IPS DF 6.9 (cell line): ENCODE measurements at regions not wholly inside any gene's neighbourhood (a gene's known extent, or its start where the extent isn't known, plus 50 kb on each side); places are given as distances from the start of the nearest gene placed in this dataset.

Experiments
- DNase-seq: peaks from one replicate; pipeline ENCODE4 v3.0.0-alpha.2; 2013; ENCODE audit warnings: low read depth, low spot score
- H3K27ac ChIP-seq: one replicate; pipeline ENCODE4 v1.5.1; 2013; ENCODE audit warnings: low read length, control low read depth
- H3K27me3 ChIP-seq: 2 replicates; pipeline ENCODE4 v1.6.1; 2013; ENCODE audit warnings: mild to moderate bottlenecking, low read length; ENCODE audit not compliant: control insufficient read depth, insufficient read depth
- H3K36me3 ChIP-seq: 2 replicates; pipeline ENCODE4 v1.6.1; 2013; ENCODE audit warnings: low read length; ENCODE audit not compliant: control insufficient read depth, insufficient read depth
- H3K4me1 ChIP-seq: 2 replicates; pipeline ENCODE4 v1.6.1; 2013; ENCODE audit warnings: low read length; ENCODE audit not compliant: control insufficient read depth, insufficient read depth
- H3K4me3 ChIP-seq: 2 replicates; pipeline ENCODE4 v1.5.1; 2013; ENCODE audit warnings: mild to moderate bottlenecking, low read length
- H3K9me3 ChIP-seq: 2 replicates; pipeline ENCODE4 v1.6.1; 2013; ENCODE audit warnings: low read length, inconsistent platforms; ENCODE audit not compliant: control insufficient read depth, insufficient read depth
- WGBS: extraction: QIAGEN DNeasy Blood & Tissue Kit; methylation state at CpG from one replicate; pipeline ENCODE4 v1.1.7; 2013; ENCODE audit warnings: mixed read lengths, missing lambda C conversion rate; ENCODE audit not compliant: insufficient read length, insufficient coverage; 5-methylcytosine and 5-hydroxymethylcytosine counted together

- H3K36me3 ChIP-seq: no peaks in the 10 kb centered on the region
- H3K27me3 ChIP-seq: no peaks in the 10 kb centered on the region
- H3K27ac ChIP-seq: no peak overlapping the region
- H3K4me3 ChIP-seq: no peak overlapping the region
- no peaks in the 10 kb centered on the region for H3K4me1 ChIP-seq
- DNase-seq: no peak
- no peaks in the 10 kb centered on the region for H3K9me3 ChIP-seq
Observed at GRCh38 chr16:13742928-13743327, 177.0 kb upstream of the ERCC4 start.

GRCh38 chr16:13743571-13743970 lies 176.4 kb upstream of the ERCC4 start:
- DNase-seq: no peak
- Histone ChIP-seq H3K4me3 (no peak overlapping the region), H3K27ac (no peak overlapping the region), H3K4me1 (no peaks in the 10 kb centered on the region), H3K9me3 (no peaks in the 10 kb centered on the region), H3K27me3 (no peaks in the 10 kb centered on the region), H3K36me3 (no peaks in the 10 kb centered on the region)
- no CpG with 5 or more reads among the region's 1 CpG for WGBS

GRCh38 chr16:13756411-13757140 lies 163.4 kb upstream of the ERCC4 start:
- H3K9me3 ChIP-seq: no peaks in the 10 kb centered on the region
- no peaks in the 10 kb centered on the region for H3K27me3 ChIP-seq
- H3K36me3 ChIP-seq: no peaks in the 10 kb centered on the region
- H3K4me1 ChIP-seq: no peaks in the 10 kb centered on the region; the same call in 1 of the 2 replicates
- H3K4me3 ChIP-seq: no peak overlapping the region
- no CpG with 5 or more reads among the region's 14 CpGs for WGBS
- no peak overlapping the region for H3K27ac ChIP-seq
- DNase-seq: no peak

- no peaks in the 10 kb centered on the region for H3K9me3 ChIP-seq
- H3K4me3 ChIP-seq: no peak overlapping the region
- H3K27ac ChIP-seq: no peak overlapping the region
- no peak for DNase-seq
- H3K27me3 ChIP-seq: no peaks in the 10 kb centered on the region
- no peaks in the 10 kb centered on the region for H3K4me1 ChIP-seq
- WGBS: no CpG with 5 or more reads among the region's 2 CpGs
- no peaks in the 10 kb centered on the region for H3K36me3 ChIP-seq
Observed at GRCh38 chr16:13766334-13766733, 153.6 kb upstream of the ERCC4 start.

GRCh38 chr16:13767215-13767614 lies 152.7 kb upstream of the ERCC4 start:
- Histone ChIP-seq H3K27ac (no peak overlapping the region), H3K36me3 (no peaks in the 10 kb centered on the region), H3K27me3 (no peaks in the 10 kb centered on the region), H3K4me3 (no peak overlapping the region), H3K4me1 (no peaks in the 10 kb centered on the region), H3K9me3 (no peaks in the 10 kb centered on the region)
- peak; percentile 4 for DNase-seq
- WGBS: no CpG with 5 or more reads among the region's 7 CpGs

- no peak for DNase-seq
- no peaks in the 10 kb centered on the region for H3K27me3 ChIP-seq
- WGBS: no CpG with 5 or more reads among the region's 4 CpGs
Observed at GRCh38 chr16:13768471-13768870, 151.5 kb upstream of the ERCC4 start.

GRCh38 chr16:13770436-13770835 lies 149.5 kb upstream of the ERCC4 start:
- H3K36me3 ChIP-seq: no peaks in the 10 kb centered on the region
- H3K4me3 ChIP-seq: no peak overlapping the region
- 100% methylated on average over 3 of the region's 5 CpGs for WGBS
- DNase-seq: no peak
- no peaks in the 10 kb centered on the region for H3K4me1 ChIP-seq
- H3K27ac ChIP-seq: no peak overlapping the region
- H3K9me3 ChIP-seq: no peaks in the 10 kb centered on the region
- H3K27me3 ChIP-seq: no peaks in the 10 kb centered on the region

More at GRCh38 chr16:13768471-13768870, 151.5 kb upstream of the ERCC4 start:
- Histone ChIP-seq H3K4me1 (no peaks in the 10 kb centered on the region), H3K9me3 (no peaks in the 10 kb centered on the region), H3K4me3 (no peak overlapping the region), H3K27ac (no peak overlapping the region), H3K36me3 (no peaks in the 10 kb centered on the region)

GRCh38 chr16:13772782-13773181 lies 147.2 kb upstream of the ERCC4 start:
- no peak overlapping the region for H3K27ac ChIP-seq
- H3K9me3 ChIP-seq: no peaks in the 10 kb centered on the region
- no CpG with 5 or more reads among the region's 1 CpG for WGBS
- no peaks in the 10 kb centered on the region for H3K27me3 ChIP-seq
- no peak for DNase-seq
- no peaks in the 10 kb centered on the region for H3K4me1 ChIP-seq
- no peaks in the 10 kb centered on the region for H3K36me3 ChIP-seq
- no peak overlapping the region for H3K4me3 ChIP-seq

GRCh38 chr16:13779676-13780075 lies 140.3 kb upstream of the ERCC4 start:
- Histone ChIP-seq H3K27ac (no peak overlapping the region), H3K27me3 (no peaks in the 10 kb centered on the region), H3K36me3 (no peaks in the 10 kb centered on the region; the same call in 1 of the 2 replicates), H3K9me3 (no peaks in the 10 kb centered on the region), H3K4me1 (peaks cover 3% of the 10 kb centered on the region; the same call in 1 of the 2 replicates), H3K4me3 (no peak overlapping the region)
- no CpG with 5 or more reads among the region's 12 CpGs for whole genome bisulfite sequencing
- DNase-seq: no peak

- WGBS: no CpG with 5 or more reads among the region's 7 CpGs
- Histone ChIP-seq H3K4me1 (peaks cover 3% of the 10 kb centered on the region; the same call in 1 of the 2 replicates), H3K27me3 (no peaks in the 10 kb centered on the region), H3K36me3 (no peaks in the 10 kb centered on the region; the same call in 1 of the 2 replicates), H3K9me3 (no peaks in the 10 kb centered on the region), H3K4me3 (no peak overlapping the region), H3K27ac (no peak overlapping the region)
- DNase-seq: no peak
Observed at GRCh38 chr16:13780406-13781168, 139.4 kb upstream of the ERCC4 start.
